ENCODE measurements at regions not wholly inside any gene's neighbourhood (a gene's known extent, or its start where the extent isn't known, plus 50 kb on each side); places are given as distances from the start of the nearest gene placed in this dataset.

DNA sequence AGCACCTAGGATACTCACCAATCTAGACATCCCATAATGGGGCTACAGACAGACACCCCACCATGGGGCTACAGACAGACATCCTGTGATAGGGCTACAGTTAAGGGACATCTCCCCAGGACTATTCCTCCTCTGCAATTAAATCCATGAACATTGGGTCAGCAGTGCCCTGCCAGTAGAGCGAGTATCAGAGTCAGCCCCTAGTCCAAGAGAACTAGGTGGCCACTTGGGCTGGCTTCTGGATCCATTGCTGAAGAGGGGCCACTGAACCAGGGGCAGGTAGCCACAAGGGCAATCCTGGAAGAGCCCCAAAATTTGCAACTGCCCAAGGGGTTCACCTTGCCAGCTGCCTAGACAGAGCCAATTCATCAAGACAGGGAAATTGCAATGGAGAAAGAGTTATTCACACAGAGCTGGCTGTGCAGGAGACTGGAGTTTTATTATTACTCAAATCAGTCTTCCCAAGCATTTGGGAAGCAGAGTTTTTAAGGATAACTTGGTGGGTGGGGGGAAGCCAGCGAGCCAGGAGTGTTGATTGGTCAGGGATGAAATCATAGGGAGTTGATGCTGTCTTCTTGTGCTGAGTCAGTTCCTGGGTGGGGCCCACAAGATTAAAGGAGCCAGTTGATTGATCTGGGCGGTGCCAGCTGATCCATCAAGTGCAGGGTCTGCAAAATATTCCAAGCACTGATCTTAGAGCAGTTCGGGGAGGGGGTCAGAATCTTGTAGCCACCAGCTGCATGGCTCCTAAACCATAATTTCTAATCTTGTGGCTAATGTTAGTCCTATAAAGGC lies 170.2 kb upstream of the SMAD3 start:
- Histone ChIP-seq H3K4me2 (ENCODE audit: low read length) (no peak overlapping the region), H3K36me3 (ENCODE audit: control insufficient read depth, insufficient read depth, low read length) (no peaks in the 10 kb centered on the region), H3K4me1 (no peaks in the 10 kb centered on the region), H3K79me2 (no peaks in the 10 kb centered on the region), H3K4me3 (ENCODE audit: low read depth, low read length) (no peak overlapping the region), H2AFZ (no peak overlapping the region), H3K9ac (no peak overlapping the region), H3K27ac (no peak overlapping the region), H3K27me3 (ENCODE audit: control insufficient read depth, insufficient read depth, low read length) (no peaks in the 10 kb centered on the region), H3K9me3 (ENCODE audit: control insufficient read depth, low read length) (no peaks in the 10 kb centered on the region)
- TF ChIP-seq, protein P1, sequence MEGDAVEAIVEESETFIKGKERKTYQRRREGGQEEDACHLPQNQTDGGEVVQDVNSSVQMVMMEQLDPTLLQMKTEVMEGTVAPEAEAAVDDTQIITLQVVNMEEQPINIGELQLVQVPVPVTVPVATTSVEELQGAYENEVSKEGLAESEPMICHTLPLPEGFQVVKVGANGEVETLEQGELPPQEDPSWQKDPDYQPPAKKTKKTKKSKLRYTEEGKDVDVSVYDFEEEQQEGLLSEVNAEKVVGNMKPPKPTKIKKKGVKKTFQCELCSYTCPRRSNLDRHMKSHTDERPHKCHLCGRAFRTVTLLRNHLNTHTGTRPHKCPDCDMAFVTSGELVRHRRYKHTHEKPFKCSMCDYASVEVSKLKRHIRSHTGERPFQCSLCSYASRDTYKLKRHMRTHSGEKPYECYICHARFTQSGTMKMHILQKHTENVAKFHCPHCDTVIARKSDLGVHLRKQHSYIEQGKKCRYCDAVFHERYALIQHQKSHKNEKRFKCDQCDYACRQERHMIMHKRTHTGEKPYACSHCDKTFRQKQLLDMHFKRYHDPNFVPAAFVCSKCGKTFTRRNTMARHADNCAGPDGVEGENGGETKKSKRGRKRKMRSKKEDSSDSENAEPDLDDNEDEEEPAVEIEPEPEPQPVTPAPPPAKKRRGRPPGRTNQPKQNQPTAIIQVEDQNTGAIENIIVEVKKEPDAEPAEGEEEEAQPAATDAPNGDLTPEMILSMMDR (IDR thresholded peaks at IDR 0.05), result no peak

- TF ChIP-seq, protein P1 (IDR thresholded peaks at IDR 0.05), result no peak
- no peak overlapping the region for H3K4me3 ChIP-seq (ENCODE audit: low read depth, low read length)
- no peaks in the 10 kb centered on the region for H3K36me3 ChIP-seq (ENCODE audit: control insufficient read depth, insufficient read depth, low read length)
- H3K27ac ChIP-seq, result no peak overlapping the region
- H2AFZ ChIP-seq, result no peak overlapping the region
- no peak overlapping the region for H3K4me2 ChIP-seq (ENCODE audit: low read length)
- no peaks in the 10 kb centered on the region for H3K27me3 ChIP-seq (ENCODE audit: control insufficient read depth, insufficient read depth, low read length)
- H3K9ac ChIP-seq, result no peak overlapping the region
- H3K9me3 ChIP-seq (ENCODE audit: control insufficient read depth, low read length), result no peaks in the 10 kb centered on the region
- no peaks in the 10 kb centered on the region for H3K79me2 ChIP-seq
- no peaks in the 10 kb centered on the region for H3K4me1 ChIP-seq
Measured at GRCh38 chr15:66895794-66896453, 169.5 kb upstream of the SMAD3 start.

GRCh38 chr15:66896611-66897010 lies 168.8 kb upstream of the SMAD3 start:
- H3K4me1 ChIP-seq, result no peaks in the 10 kb centered on the region
- no peaks in the 10 kb centered on the region for H3K36me3 ChIP-seq (ENCODE audit: control insufficient read depth, insufficient read depth, low read length)
- H3K27me3 ChIP-seq (ENCODE audit: control insufficient read depth, insufficient read depth, low read length), result no peaks in the 10 kb centered on the region
- H3K79me2 ChIP-seq, result no peaks in the 10 kb centered on the region
- H3K4me3 ChIP-seq (ENCODE audit: low read depth, low read length), result no peak overlapping the region
- H3K9me3 ChIP-seq (ENCODE audit: control insufficient read depth, low read length), result no peaks in the 10 kb centered on the region
- H3K9ac ChIP-seq, result no peak overlapping the region
- no peak overlapping the region for H2AFZ ChIP-seq
- H3K4me2 ChIP-seq (ENCODE audit: low read length), result no peak overlapping the region
- TF ChIP-seq, protein P1 (IDR thresholded peaks at IDR 0.05), result no peak
- no peak overlapping the region for H3K27ac ChIP-seq

DNA sequence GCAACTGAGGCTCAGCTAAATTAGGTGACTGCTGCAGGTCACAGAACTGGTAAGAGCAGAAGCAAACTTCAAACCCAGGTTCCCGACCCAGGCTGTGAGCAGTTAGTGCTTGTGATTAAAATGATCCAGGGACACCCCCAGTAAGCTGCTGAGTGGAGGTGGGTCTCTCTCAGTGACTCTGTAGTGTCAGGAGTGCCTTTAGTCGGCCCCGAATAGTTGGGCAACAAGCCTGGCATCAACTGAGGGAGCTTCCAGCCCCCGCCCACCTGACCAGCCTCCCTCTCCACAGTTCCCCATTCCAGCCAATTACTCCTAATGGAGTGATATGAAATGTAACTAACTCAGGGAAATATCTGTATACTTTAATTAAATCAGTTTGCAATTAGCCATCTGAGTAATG lies 168.0 kb upstream of the SMAD3 start:
- Histone ChIP-seq H3K9me3 (ENCODE audit: control insufficient read depth, low read length) (no peaks in the 10 kb centered on the region), H2AFZ (no peak overlapping the region), H3K4me2 (ENCODE audit: low read length) (no peak overlapping the region), H3K79me2 (no peaks in the 10 kb centered on the region), H3K4me1 (no peaks in the 10 kb centered on the region), H3K36me3 (ENCODE audit: control insufficient read depth, insufficient read depth, low read length) (no peaks in the 10 kb centered on the region), H3K9ac (no peak overlapping the region), H3K4me3 (ENCODE audit: low read depth, low read length) (no peak overlapping the region), H3K27me3 (ENCODE audit: control insufficient read depth, insufficient read depth, low read length) (no peaks in the 10 kb centered on the region), H3K27ac (no peak overlapping the region)
- TF ChIP-seq, protein P1 (IDR thresholded peaks at IDR 0.05), result no peak
